K562 (cell line): ENCODE measurements at regions not wholly inside any gene's neighbourhood (a gene's known extent, or its start where the extent isn't known, plus 50 kb on each side); places are given as distances from the start of the nearest gene placed in this dataset.

Source experiments
- EHMT2 ChIP-seq: fragments of 450-650 bp; IDR thresholded peaks from 2 replicates; pipeline ENCODE4 v1.6.1; 2018; ENCODE audit warnings: antibody characterized with exemption
- HCFC1 ChIP-seq: IDR thresholded peaks from 2 replicates; pipeline ENCODE4 v1.6.1; 2012; ENCODE audit warnings: low read depth, low read length, improper control_type of control experiment
- MED1 ChIP-seq: sonication (generic); formaldehyde crosslinking; IDR thresholded peaks from 2 replicates; pipeline ENCODE4 v1.8.1; 2023; ENCODE audit warnings: missing genetic modification reagents, borderline replicate concordance
- POLR2AphosphoS5 ChIP-seq: IDR thresholded peaks from 2 replicates; pipeline ENCODE4 v1.6.1; 2011; ENCODE audit warnings: mild to moderate bottlenecking, low read depth, low read length, moderate library complexity; ENCODE audit not compliant: control insufficient read depth, insufficient read depth
- SMARCA5 ChIP-seq: fragments of 450-650 bp; IDR thresholded peaks from 2 replicates; pipeline ENCODE4 v1.6.1; 2016
- SMC3 ChIP-seq: conservative IDR thresholded peaks from 2 replicates; pipeline ENCODE4 v1.6.1; 2011; ENCODE audit warnings: low read depth, low read length, improper control_type of control experiment; ENCODE audit not compliant: insufficient read depth
- SRF ChIP-seq, 2 experiments: fragments of 250-450, 450-650 bp in 1 of 2; sonication (Bioruptor Pico) in 1 of 2; sonication (generic) in 1 of 2; formaldehyde crosslinking; IDR thresholded peaks; 2 replicates each; pipeline versions ENCODE4 v1.5.0 to v1.5.1; 2020 to 2022; ENCODE audit warnings: mild to moderate bottlenecking in 1 of 2, missing genetic modification reagents in 1 of 2
- TEAD1 ChIP-seq, 2 experiments: fragments of 450-650 bp in 1 of 2; sonication (generic) in 1 of 2; formaldehyde crosslinking; IDR thresholded peaks; 2 replicates each; pipeline versions ENCODE4 v1.4.0 to v1.8.0; 2020 to 2022; ENCODE audit warnings: mild to moderate bottlenecking in 2 of 2, missing genetic modification reagents in 1 of 2
- ZNF212 ChIP-seq: fragments of 450-650 bp; formaldehyde crosslinking; IDR thresholded peaks from 2 replicates; pipeline ENCODE4 v1.4.0; 2020; ENCODE audit warnings: mild to moderate bottlenecking
- TF ChIP-seq, protein P1 (sequence below): sonication (generic); formaldehyde crosslinking; IDR thresholded peaks from 2 replicates; pipeline ENCODE4 v1.9.0; 2022; ENCODE audit warnings: mild to moderate bottlenecking, missing genetic modification reagents

DNA sequence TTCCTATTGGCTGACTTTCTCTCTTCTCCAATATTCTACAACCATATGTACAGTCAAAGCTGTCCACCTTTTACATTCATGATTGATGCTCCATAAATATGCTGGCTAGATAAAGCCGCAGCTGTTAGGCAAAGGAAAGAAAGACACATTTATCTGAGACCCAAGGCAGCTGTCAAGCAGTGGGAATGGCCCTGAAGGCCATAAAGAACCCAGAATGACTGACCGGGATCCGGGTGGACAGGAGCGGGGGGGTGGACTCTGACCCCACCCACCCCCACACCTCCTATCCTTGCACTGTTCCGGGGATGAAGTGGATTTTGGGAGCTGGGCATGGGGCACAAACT lies 116.4 kb downstream of the RTP5 start:
- TF ChIP-seq POLR2AphosphoS5, result no peak
- TF ChIP-seq TEAD1 (CRISPR knock-in tag; IDR thresholded peaks at IDR 0.05), result no peak
- no peak for TF ChIP-seq SMC3
- no peak for TF ChIP-seq SMARCA5
- TF ChIP-seq EHMT2, result no peak
- no peak for TF ChIP-seq HCFC1
- TF ChIP-seq, protein P1, sequence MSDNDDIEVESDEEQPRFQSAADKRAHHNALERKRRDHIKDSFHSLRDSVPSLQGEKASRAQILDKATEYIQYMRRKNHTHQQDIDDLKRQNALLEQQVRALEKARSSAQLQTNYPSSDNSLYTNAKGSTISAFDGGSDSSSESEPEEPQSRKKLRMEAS (CRISPR knock-in tag), result no peak
- TF ChIP-seq SRF (CRISPR knock-in tag; IDR thresholded peaks at IDR 0.05), result no peak
- no peak for TF ChIP-seq MED1 (CRISPR knock-in tag)
- TF ChIP-seq ZNF212, result no peak
